GM19438 (cell line): ENCODE measurements at regions not wholly inside any gene's neighbourhood (a gene's known extent, or its start where the extent isn't known, plus 50 kb on each side); places are given as distances from the start of the nearest gene placed in this dataset.

Experiments
- ATAC-seq: cut with Tn5 transposase; IDR thresholded peaks from one replicate; pipeline ENCODE4 v1.9.1; 2021; ENCODE audit warnings: low read depth; ENCODE audit not compliant: unreplicated experiment

- ATAC-seq = no peak
These were observed 329.0 kb downstream of the IGSF11 start for GRCh38 chr3:118705487-118706219.

DNA sequence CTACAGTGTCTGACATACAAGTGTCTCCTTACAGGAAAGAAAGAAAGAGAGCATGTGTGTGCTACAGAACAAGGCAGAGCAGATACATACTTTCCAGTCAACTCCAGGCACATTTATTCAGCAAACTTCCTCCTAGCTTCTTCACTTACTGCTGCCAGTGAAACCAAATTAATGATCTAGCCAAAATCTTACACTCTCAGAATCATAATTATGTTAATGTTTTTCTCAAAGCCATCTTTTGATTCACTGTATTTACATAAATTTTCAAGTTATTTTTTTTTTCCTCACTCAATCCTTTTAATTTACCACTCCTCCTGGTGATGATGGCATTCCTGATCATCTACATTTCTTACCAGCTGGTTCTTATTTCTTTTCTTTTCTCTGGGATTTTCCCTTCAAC is 326.7 kb downstream of the IGSF11 start:
- no peak for ATAC-seq

DNA sequence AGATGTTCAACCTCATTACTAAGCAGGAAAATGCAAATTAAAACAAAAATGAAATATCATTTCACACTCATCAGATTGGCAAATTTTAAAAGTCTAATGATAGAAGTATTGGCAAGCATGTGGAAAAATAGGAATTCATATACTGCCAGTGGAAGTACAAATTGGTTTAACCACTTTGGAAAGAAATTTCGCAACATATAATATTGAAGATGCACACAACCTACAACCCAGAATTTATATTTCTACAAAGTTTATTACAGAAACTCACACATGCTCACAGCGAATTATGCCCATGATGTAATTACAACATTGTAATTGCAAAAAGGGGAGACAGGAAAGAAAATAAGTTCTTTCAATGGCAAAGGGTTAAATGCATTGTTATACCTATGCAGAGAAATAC is 324.1 kb downstream of the IGSF11 start:
- no peak for ATAC-seq

- ATAC-seq = no peak
These were observed 321.0 kb downstream of the IGSF11 start for GRCh38 chr3:118713502-118714207.

DNA sequence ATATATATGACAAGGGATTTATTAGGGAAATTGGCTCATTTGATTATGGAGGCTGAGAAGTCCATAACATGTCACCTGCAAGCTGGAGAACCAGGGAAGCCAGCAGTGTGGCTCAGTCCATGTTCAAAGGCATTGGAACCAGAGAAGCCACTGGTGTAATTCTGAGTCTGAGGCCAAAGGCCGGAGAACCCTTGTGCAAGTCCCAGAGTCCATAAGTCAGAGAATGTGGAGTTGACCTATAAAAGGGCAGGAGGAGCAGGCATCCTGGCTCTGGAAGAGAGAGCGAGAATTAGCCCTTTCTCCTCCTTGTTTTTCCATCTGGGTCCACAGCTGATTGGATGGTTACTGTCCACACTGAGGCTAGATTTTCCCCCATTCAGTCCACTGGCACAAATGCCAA is 319.8 kb downstream of the IGSF11 start:
- no peak for ATAC-seq

DNA sequence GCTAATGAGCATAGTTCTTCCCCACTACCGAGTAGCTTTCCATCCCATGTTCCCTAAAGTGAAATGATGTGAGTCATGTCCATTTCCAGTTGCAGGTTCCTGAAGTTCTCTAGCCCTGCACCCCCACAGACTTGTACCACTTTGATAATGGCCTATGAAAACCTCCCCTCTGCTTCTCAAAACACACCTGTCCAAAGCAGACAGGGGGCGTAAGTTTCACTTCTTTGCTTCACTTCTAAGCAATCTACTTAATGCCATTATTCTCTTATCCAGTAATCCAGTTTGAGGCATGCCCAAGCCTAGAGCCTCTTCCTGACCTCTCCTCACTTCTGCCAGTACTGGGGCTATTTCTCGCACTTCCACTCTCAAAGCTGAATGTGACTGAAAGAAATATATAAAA is 305.1 kb downstream of the IGSF11 start:
- ATAC-seq = no peak

GRCh38 chr3:118734664-118735063 is 300.0 kb downstream of the IGSF11 start:
- no peak for ATAC-seq

GRCh38 chr3:118736107-118736506 is 298.5 kb downstream of the IGSF11 start:
- ATAC-seq = no peak

- no peak for ATAC-seq
These were observed 293.8 kb downstream of the IGSF11 start for GRCh38 chr3:118740722-118741290.

DNA sequence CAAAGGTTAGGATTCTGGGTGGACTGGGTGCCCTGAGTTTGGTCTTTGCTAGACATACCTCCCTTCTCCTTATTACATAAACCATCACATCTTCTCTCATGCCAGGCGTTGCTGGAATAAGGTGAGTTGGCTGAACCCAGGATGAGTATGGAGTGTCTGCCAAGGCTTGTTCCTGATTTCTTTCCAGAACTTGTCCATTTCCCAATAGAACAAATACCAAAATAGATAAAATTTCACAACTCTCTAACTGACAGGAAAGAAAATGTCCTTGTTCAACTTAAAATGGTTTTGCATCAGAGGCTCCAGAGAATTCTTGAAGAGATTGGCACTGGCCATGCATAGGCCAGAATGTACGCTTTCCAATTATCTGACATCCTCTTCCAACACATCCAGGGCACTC is 291.9 kb downstream of the IGSF11 start:
- ATAC-seq = no peak

DNA sequence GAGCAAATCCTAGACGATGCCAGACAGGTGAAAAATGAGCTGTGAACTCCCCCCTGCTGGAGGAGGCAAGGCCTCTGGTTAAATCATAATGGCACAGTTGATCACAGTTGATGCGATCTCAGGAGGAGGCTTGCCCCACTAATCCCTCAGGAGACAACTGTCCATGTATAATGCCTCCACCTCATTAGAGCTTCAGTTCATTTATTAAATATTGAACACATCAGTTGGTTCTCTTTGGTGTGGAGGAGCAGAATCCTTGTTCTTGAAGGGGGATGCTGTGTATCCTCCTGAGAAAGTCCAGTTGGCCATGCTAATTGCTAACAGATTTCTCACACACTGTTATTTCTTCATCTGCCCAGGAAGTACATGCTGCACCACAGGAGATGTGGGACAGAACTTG is 290.5 kb downstream of the IGSF11 start:
- ATAC-seq = no peak

DNA sequence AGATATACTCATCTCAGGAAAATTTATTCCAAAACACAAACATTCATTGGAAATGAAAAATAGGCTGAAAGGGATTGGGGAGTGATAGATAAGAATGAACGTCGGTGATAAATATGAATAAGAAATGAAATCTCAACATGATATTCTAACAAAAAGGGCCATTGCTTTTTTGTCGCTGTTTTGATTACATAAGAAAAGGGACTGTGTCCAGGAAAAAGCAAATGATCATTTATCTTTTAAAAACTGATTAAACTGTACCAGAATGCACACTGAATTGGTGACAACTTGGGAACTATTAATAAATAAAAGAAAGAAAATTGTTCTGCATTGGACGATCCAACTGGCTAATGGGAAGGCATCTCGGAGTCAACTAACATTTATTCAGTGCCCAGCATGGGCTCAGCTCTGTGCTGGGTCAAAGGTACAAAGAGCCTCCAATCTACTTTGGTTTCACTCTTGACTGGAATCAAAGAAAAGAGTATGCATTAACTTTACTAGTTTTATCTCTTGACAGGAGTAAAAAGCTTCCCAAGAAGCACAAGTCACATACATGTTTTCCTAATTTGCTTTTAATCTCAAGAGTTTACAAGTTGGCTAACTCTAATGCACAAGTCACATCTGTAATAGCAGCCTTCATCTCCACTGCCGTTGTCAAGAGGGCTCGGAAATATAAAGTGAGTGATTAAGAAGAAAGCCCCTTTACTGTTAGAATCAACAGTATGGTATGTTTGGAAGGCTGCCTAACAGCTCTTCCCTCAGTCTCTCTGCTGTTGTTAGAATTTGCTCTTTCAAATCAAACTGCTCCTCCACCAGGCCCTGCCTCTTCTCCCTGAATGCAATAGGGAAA is 280.0 kb downstream of the IGSF11 start:
- no peak for ATAC-seq

- ATAC-seq = no peak
These were observed 279.3 kb downstream of the IGSF11 start for GRCh38 chr3:118755253-118755801.

DNA sequence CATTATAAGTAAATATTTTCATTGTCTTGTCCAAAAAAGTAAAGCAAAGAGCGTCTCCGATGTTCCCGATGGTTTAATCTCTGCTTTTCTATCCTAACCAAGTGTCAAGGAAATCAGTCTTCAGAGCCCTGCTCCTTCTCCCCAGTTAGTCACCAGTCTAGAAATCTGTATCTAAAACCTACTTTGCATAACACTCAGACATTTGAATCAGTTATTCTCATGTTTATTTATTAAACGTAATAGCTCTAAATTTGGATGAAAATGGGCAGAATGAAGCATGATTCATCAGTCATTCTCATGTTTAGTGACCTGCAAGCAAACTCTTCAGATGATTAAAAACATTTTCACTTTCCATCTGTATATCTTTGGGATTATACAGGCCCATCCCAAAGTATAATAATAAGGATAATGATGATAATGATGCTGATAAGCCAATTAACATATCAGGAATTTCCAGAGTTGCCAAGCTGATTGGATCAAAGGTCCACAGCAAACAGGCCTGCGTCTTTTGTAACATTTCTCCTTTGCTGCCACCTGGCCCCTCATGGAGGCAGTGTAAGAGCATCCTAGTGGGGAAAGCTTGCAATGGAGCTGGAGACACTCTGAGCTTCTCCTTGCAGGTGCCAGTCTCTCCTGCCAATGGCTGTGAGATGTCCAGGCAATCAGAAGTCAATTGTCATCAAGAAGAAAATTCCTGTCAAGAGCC is 273.9 kb downstream of the IGSF11 start:
- ATAC-seq = no peak

DNA sequence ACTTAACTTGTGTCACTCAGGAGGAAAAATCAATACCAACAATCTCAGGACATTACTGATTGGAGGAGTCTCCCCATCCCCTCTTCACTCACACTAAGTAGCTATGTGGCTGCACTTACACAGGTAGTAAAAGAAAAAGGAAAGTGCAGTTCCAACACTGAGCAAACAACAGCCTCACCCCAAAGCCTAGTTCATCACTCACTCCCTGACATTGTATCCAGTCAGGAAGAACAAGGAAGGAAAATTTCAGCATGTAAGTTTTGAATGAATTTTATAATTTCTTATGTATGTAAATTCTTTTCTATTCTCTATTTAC is 273.4 kb downstream of the IGSF11 start:
- ATAC-seq = no peak

- ATAC-seq = no peak
These were observed 268.9 kb downstream of the IGSF11 start for GRCh38 chr3:118765636-118766305.

DNA sequence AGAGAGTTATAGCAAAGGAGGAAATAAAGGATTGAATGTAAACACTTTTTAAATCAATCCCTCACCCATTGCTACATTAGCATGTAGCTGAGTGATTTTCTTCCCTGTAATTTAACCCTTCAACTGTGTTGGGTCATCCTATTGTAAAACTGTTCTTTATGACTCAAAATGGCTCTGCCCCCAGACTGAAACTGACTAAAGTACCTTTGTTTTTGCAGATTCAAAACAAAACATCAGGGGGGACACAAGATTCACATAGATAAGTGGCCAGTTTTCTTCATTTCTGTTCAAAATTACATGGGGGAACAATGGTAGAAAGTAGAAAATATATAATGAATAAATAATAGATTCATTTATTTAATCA is 268.4 kb downstream of the IGSF11 start:
- ATAC-seq = no peak

DNA sequence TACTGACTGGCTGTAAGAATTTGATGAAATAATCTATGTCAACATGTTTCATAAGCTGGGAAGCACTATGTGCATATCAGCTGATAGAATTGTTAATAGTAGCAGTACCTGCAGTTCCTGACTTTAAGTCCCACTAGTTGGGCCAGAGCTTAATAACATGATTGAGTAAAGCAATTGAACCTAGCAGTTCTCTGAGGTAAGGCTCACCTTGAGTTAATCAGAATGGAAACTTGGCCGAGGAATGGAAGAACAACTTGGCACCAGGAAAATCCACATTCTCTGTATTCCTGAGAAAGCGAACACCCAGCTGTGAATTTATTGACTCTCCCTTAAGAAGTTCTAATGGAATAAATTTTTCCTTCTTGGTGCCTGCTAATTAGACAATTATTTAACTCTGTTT is 262.6 kb downstream of the IGSF11 start:
- ATAC-seq = no peak

DNA sequence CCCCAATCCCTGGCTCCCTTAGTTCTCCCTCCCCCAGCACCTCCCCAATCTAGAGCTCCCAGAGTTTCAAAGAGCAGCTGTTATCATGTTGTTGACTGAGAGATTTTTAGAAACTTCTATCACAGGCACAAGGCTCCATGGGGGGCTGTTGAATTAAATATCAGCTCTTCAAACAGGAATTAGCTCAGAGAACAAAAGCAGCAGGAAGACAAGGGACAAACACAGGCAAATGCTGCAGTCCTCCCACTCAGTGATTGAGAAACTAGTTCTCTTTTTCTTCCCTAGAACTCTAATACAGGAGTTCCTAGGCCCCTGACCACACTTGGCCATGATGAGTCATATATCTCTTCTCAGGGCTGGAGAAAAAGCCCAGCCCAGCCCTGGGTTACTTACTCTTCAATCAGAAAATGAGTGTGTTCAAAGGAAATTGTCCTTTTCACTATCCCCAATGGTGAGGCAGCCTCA is 262.1 kb downstream of the IGSF11 start:
- ATAC-seq = peak; percentile 95

DNA sequence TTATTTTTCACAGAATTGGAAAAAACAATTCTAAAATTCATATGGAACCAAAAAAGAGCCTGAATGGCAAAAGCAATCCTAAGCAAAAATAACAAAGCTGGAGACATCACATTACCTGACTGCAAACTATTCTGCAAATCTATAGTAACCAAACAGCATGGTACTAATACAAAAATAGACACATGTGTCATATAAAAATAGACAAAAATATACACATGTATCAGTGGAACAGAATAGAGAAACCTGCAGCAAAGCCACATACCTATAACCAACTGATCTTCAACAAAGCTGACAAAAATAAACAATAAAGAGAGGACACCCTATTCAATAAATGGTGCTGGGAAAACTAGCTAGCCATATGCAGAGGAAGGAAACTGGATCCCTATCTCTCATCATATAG is 259.6 kb downstream of the IGSF11 start:
- no peak for ATAC-seq
